ENCODE measurements at regions not wholly inside any gene's neighbourhood (a gene's known extent, or its start where the extent isn't known, plus 50 kb on each side); places are given as distances from the start of the nearest gene placed in this dataset.

GRCh38 chr20:16107172-16107870, 465.9 kb downstream of the KIF16B start:
- Histone ChIP-seq H3K4me3 (ENCODE audit: low read length) (no peak overlapping the region), H3K27me3 (ENCODE audit: low read depth, low read length) (no peaks in the 10 kb centered on the region), H3K79me2 (ENCODE audit: low read length) (no peaks in the 10 kb centered on the region), H3K36me3 (replicated peaks; ENCODE audit: low read depth, low read length) (peaks cover 2% of the 10 kb centered on the region), H2AFZ (ENCODE audit: low read depth, low read length) (no peak overlapping the region), H3K27ac (ENCODE audit: low read length) (no peak overlapping the region), H3K9ac (ENCODE audit: low read length) (no peak overlapping the region), H4K20me1 (ENCODE audit: insufficient read depth, low read length) (no peaks in the 10 kb centered on the region), H3K9me3 (ENCODE audit: insufficient read depth, low read length) (no peaks in the 10 kb centered on the region), H3K4me1 (ENCODE audit: low read length) (no peaks in the 10 kb centered on the region), H3K4me2 (ENCODE audit: low read length) (no peak overlapping the region)
- TF ChIP-seq EZH2phosphoT487 (IDR thresholded peaks at IDR 0.05; ENCODE audit: low read depth), result no peak
- TF ChIP-seq CTCF (IDR thresholded peaks at IDR 0.05; ENCODE audit: low read depth, low read length), result no peak

- TF ChIP-seq CTCF (IDR thresholded peaks at IDR 0.05; ENCODE audit: low read depth, low read length), result no peak
- TF ChIP-seq EZH2phosphoT487 (IDR thresholded peaks at IDR 0.05; ENCODE audit: low read depth), result no peak
Observed at GRCh38 chr20:16106191-16106849, 466.9 kb downstream of the KIF16B start.

GRCh38 chr20:16104783-16105182, 468.5 kb downstream of the KIF16B start:
- no peak overlapping the region for H2AFZ ChIP-seq (ENCODE audit: low read depth, low read length)
- no peak overlapping the region for H3K4me3 ChIP-seq (ENCODE audit: low read length)
- no peaks in the 10 kb centered on the region for H4K20me1 ChIP-seq (ENCODE audit: insufficient read depth, low read length)
- H3K36me3 ChIP-seq (replicated peaks; ENCODE audit: low read depth, low read length), result peaks cover 2% of the 10 kb centered on the region
- H3K27me3 ChIP-seq (ENCODE audit: low read depth, low read length), result no peaks in the 10 kb centered on the region
- H3K4me2 ChIP-seq (ENCODE audit: low read length), result no peak overlapping the region
- no peaks in the 10 kb centered on the region for H3K79me2 ChIP-seq (ENCODE audit: low read length)
- H3K4me1 ChIP-seq (ENCODE audit: low read length), result no peaks in the 10 kb centered on the region
- H3K9ac ChIP-seq (ENCODE audit: low read length), result no peak overlapping the region
- TF ChIP-seq CTCF (IDR thresholded peaks at IDR 0.05; ENCODE audit: low read depth, low read length) (no peak), EZH2phosphoT487 (IDR thresholded peaks at IDR 0.05; ENCODE audit: low read depth) (no peak)
- H3K27ac ChIP-seq (ENCODE audit: low read length), result no peak overlapping the region
- no peaks in the 10 kb centered on the region for H3K9me3 ChIP-seq (ENCODE audit: insufficient read depth, low read length)

More at GRCh38 chr20:16106191-16106849, 466.9 kb downstream of the KIF16B start:
- Histone ChIP-seq H3K9me3 (ENCODE audit: insufficient read depth, low read length) (no peaks in the 10 kb centered on the region), H3K4me1 (ENCODE audit: low read length) (no peaks in the 10 kb centered on the region), H3K4me3 (ENCODE audit: low read length) (no peak overlapping the region), H2AFZ (ENCODE audit: low read depth, low read length) (no peak overlapping the region), H4K20me1 (ENCODE audit: insufficient read depth, low read length) (no peaks in the 10 kb centered on the region), H3K9ac (ENCODE audit: low read length) (no peak overlapping the region), H3K4me2 (ENCODE audit: low read length) (no peak overlapping the region), H3K79me2 (ENCODE audit: low read length) (no peaks in the 10 kb centered on the region), H3K27me3 (ENCODE audit: low read depth, low read length) (no peaks in the 10 kb centered on the region), H3K36me3 (replicated peaks; ENCODE audit: low read depth, low read length) (peaks cover 2% of the 10 kb centered on the region), H3K27ac (ENCODE audit: low read length) (no peak overlapping the region)

Measured in OCI-LY3 (cell line).